Stimulated activated CD4-positive, alpha-beta T cell treated with anti-CD3 and anti-CD28 coated beads, TNF-alpha, amount 100 ng/mL, for 48 hours (primary cell): ENCODE measurements at regions not wholly inside any gene's neighbourhood (a gene's known extent, or its start where the extent isn't known, plus 50 kb on each side); places are given as distances from the start of the nearest gene placed in this dataset.

Source experiments
- DNase-seq, 3 donors: peaks; one replicate each; pipeline ENCODE4 v3.0.0-alpha.2; 2020; ENCODE audit warnings: low read depth in 3 of 3

GRCh38 chr2:61722318-61722717 lies 131.5 kb downstream of the FAM161A start:
- no peak for DNase-seq

- no peak for DNase-seq
Observed at GRCh38 chr2:61721382-61721781, 132.5 kb downstream of the FAM161A start.

- no peak for DNase-seq
Observed at GRCh38 chr2:61720911-61721310, 132.9 kb downstream of the FAM161A start.

GRCh38 chr2:61718965-61719364 lies 134.9 kb downstream of the FAM161A start:
- DNase-seq = no peak

GRCh38 chr2:61715506-61715905 lies 138.4 kb downstream of the FAM161A start:
- no peak for DNase-seq

- no peak for DNase-seq
Observed at GRCh38 chr2:61714210-61714609, 139.7 kb downstream of the FAM161A start.

- DNase-seq = no peak
Observed at GRCh38 chr2:61713457-61713856, 140.4 kb downstream of the FAM161A start.

- no peak for DNase-seq
Observed at GRCh38 chr2:61712060-61712459, 141.8 kb downstream of the FAM161A start.

- DNase-seq = no peak
Observed at GRCh38 chr2:61710711-61711110, 143.1 kb downstream of the FAM161A start.

GRCh38 chr2:61707984-61708852 lies 145.6 kb downstream of the FAM161A start:
- peak in 1 of 3 donors; percentile 17 for DNase-seq

GRCh38 chr2:61705625-61706024 lies 148.2 kb downstream of the FAM161A start:
- no peak for DNase-seq

GRCh38 chr2:61704364-61704763 lies 149.5 kb downstream of the FAM161A start:
- no peak for DNase-seq

GRCh38 chr2:61702088-61702467 lies 151.8 kb downstream of the FAM161A start:
- no peak for DNase-seq

GRCh38 chr2:61700464-61700863 lies 153.4 kb downstream of the FAM161A start:
- DNase-seq = no peak

GRCh38 chr2:61694312-61695274 lies 156.4 kb upstream of the XPO1 start:
- peak; percentile 66 to 90 (median 78) for DNase-seq

GRCh38 chr2:61693744-61694143 lies 155.6 kb upstream of the XPO1 start:
- DNase-seq = no peak

- DNase-seq = no peak
Observed at GRCh38 chr2:61690078-61690596, 152.0 kb upstream of the XPO1 start.

GRCh38 chr2:61689568-61689967 lies 151.4 kb upstream of the XPO1 start:
- DNase-seq = no peak

- no peak for DNase-seq
Observed at GRCh38 chr2:61688369-61689334, 150.5 kb upstream of the XPO1 start.

- DNase-seq = no peak
Observed at GRCh38 chr2:61679096-61679495, 140.9 kb upstream of the XPO1 start.

GRCh38 chr2:61677942-61678341 lies 139.8 kb upstream of the XPO1 start:
- no peak for DNase-seq
